ENCODE measurements at regions not wholly inside any gene's neighbourhood (a gene's known extent, or its start where the extent isn't known, plus 50 kb on each side); places are given as distances from the start of the nearest gene placed in this dataset.

GRCh38 chr7:125661006-125661405 lies 731.4 kb upstream of the POT1 start:
- no peak overlapping the region for H3K9ac ChIP-seq (ENCODE audit: low read depth, low read length)
- H3K4me2 ChIP-seq (ENCODE audit: low read length), result no peak overlapping the region
- H3K9me3 ChIP-seq (replicated peaks; ENCODE audit: low read length), result no peaks in the 10 kb centered on the region
- no peaks in the 10 kb centered on the region for H3K27me3 ChIP-seq (ENCODE audit: control insufficient read depth, insufficient read depth, low read length)
- no peaks in the 10 kb centered on the region for H3K36me3 ChIP-seq (ENCODE audit: insufficient read depth, low read length)
- no peaks in the 10 kb centered on the region for H3K4me1 ChIP-seq (ENCODE audit: control insufficient read depth, insufficient read depth, low read length)
- no peak overlapping the region for H3K4me3 ChIP-seq (ENCODE audit: low read length)

- H3K9me3 ChIP-seq (replicated peaks; ENCODE audit: low read length), result no peaks in the 10 kb centered on the region
- no peaks in the 10 kb centered on the region for H3K27me3 ChIP-seq (ENCODE audit: control insufficient read depth, insufficient read depth, low read length)
- H3K4me3 ChIP-seq (ENCODE audit: low read length), result no peak overlapping the region
- H3K4me2 ChIP-seq (ENCODE audit: low read length), result no peak overlapping the region
- no peak overlapping the region for H3K9ac ChIP-seq (ENCODE audit: low read depth, low read length)
- no peaks in the 10 kb centered on the region for H3K4me1 ChIP-seq (ENCODE audit: control insufficient read depth, insufficient read depth, low read length)
- H3K36me3 ChIP-seq (ENCODE audit: insufficient read depth, low read length), result no peaks in the 10 kb centered on the region
Observed at GRCh38 chr7:125654076-125654475, 724.5 kb upstream of the POT1 start.

GRCh38 chr7:125651823-125652528 lies 722.4 kb upstream of the POT1 start:
- Histone ChIP-seq H3K36me3 (ENCODE audit: insufficient read depth, low read length) (no peaks in the 10 kb centered on the region), H3K4me3 (ENCODE audit: low read length) (no peak overlapping the region), H3K4me1 (ENCODE audit: control insufficient read depth, insufficient read depth, low read length) (no peaks in the 10 kb centered on the region), H3K9me3 (replicated peaks; ENCODE audit: low read length) (no peaks in the 10 kb centered on the region), H3K9ac (ENCODE audit: low read depth, low read length) (no peak overlapping the region), H3K4me2 (ENCODE audit: low read length) (no peak overlapping the region), H3K27me3 (ENCODE audit: control insufficient read depth, insufficient read depth, low read length) (no peaks in the 10 kb centered on the region)

- H3K27me3 ChIP-seq (ENCODE audit: control insufficient read depth, insufficient read depth, low read length), result no peaks in the 10 kb centered on the region
- no peak overlapping the region for H3K4me2 ChIP-seq (ENCODE audit: low read length)
- H3K4me3 ChIP-seq (ENCODE audit: low read length), result no peak overlapping the region
- H3K9me3 ChIP-seq (replicated peaks; ENCODE audit: low read length), result no peaks in the 10 kb centered on the region
- H3K4me1 ChIP-seq (ENCODE audit: control insufficient read depth, insufficient read depth, low read length), result no peaks in the 10 kb centered on the region
- H3K36me3 ChIP-seq (ENCODE audit: insufficient read depth, low read length), result no peaks in the 10 kb centered on the region
- H3K9ac ChIP-seq (ENCODE audit: low read depth, low read length), result no peak overlapping the region
Observed at GRCh38 chr7:125648543-125648942, 718.9 kb upstream of the POT1 start.

GRCh38 chr7:125645770-125646169 lies 716.1 kb upstream of the POT1 start:
- Histone ChIP-seq H3K4me2 (ENCODE audit: low read length) (no peak overlapping the region), H3K36me3 (ENCODE audit: insufficient read depth, low read length) (no peaks in the 10 kb centered on the region), H3K4me3 (ENCODE audit: low read length) (no peak overlapping the region), H3K9ac (ENCODE audit: low read depth, low read length) (no peak overlapping the region), H3K9me3 (replicated peaks; ENCODE audit: low read length) (peaks cover 3% of the 10 kb centered on the region), H3K4me1 (ENCODE audit: control insufficient read depth, insufficient read depth, low read length) (no peaks in the 10 kb centered on the region), H3K27me3 (ENCODE audit: control insufficient read depth, insufficient read depth, low read length) (no peaks in the 10 kb centered on the region)

GRCh38 chr7:125644109-125644508 lies 714.5 kb upstream of the POT1 start:
- Histone ChIP-seq H3K9ac (ENCODE audit: low read depth, low read length) (no peak overlapping the region), H3K4me3 (ENCODE audit: low read length) (no peak overlapping the region), H3K9me3 (replicated peaks; ENCODE audit: low read length) (peaks cover 3% of the 10 kb centered on the region), H3K4me2 (ENCODE audit: low read length) (no peak overlapping the region), H3K36me3 (ENCODE audit: insufficient read depth, low read length) (no peaks in the 10 kb centered on the region), H3K4me1 (ENCODE audit: control insufficient read depth, insufficient read depth, low read length) (no peaks in the 10 kb centered on the region), H3K27me3 (ENCODE audit: control insufficient read depth, insufficient read depth, low read length) (no peaks in the 10 kb centered on the region)

GRCh38 chr7:125643302-125643701 lies 713.7 kb upstream of the POT1 start:
- Histone ChIP-seq H3K4me1 (ENCODE audit: control insufficient read depth, insufficient read depth, low read length) (no peaks in the 10 kb centered on the region), H3K4me3 (ENCODE audit: low read length) (no peak overlapping the region), H3K27me3 (ENCODE audit: control insufficient read depth, insufficient read depth, low read length) (no peaks in the 10 kb centered on the region), H3K4me2 (ENCODE audit: low read length) (no peak overlapping the region), H3K36me3 (ENCODE audit: insufficient read depth, low read length) (no peaks in the 10 kb centered on the region), H3K9ac (ENCODE audit: low read depth, low read length) (no peak overlapping the region), H3K9me3 (replicated peaks; ENCODE audit: low read length) (peaks cover 3% of the 10 kb centered on the region)

- Histone ChIP-seq H3K36me3 (ENCODE audit: insufficient read depth, low read length) (no peaks in the 10 kb centered on the region), H3K4me3 (ENCODE audit: low read length) (no peak overlapping the region), H3K4me1 (ENCODE audit: control insufficient read depth, insufficient read depth, low read length) (no peaks in the 10 kb centered on the region), H3K9me3 (replicated peaks; ENCODE audit: low read length) (peaks cover 3% of the 10 kb centered on the region), H3K4me2 (ENCODE audit: low read length) (no peak overlapping the region), H3K27me3 (ENCODE audit: control insufficient read depth, insufficient read depth, low read length) (no peaks in the 10 kb centered on the region), H3K9ac (ENCODE audit: low read depth, low read length) (no peak overlapping the region)
Observed at GRCh38 chr7:125641884-125642283, 712.3 kb upstream of the POT1 start.

- Histone ChIP-seq H3K9me3 (replicated peaks; ENCODE audit: low read length) (no peaks in the 10 kb centered on the region), H3K4me2 (ENCODE audit: low read length) (no peak overlapping the region), H3K4me3 (ENCODE audit: low read length) (no peak overlapping the region), H3K36me3 (ENCODE audit: insufficient read depth, low read length) (no peaks in the 10 kb centered on the region), H3K4me1 (ENCODE audit: control insufficient read depth, insufficient read depth, low read length) (no peaks in the 10 kb centered on the region), H3K9ac (ENCODE audit: low read depth, low read length) (no peak overlapping the region), H3K27me3 (ENCODE audit: control insufficient read depth, insufficient read depth, low read length) (no peaks in the 10 kb centered on the region)
Observed at GRCh38 chr7:125636320-125636962, 706.8 kb upstream of the POT1 start.

GRCh38 chr7:125618516-125618915 lies 688.9 kb upstream of the POT1 start:
- no peaks in the 10 kb centered on the region for H3K27me3 ChIP-seq (ENCODE audit: control insufficient read depth, insufficient read depth, low read length)
- H3K4me2 ChIP-seq (ENCODE audit: low read length), result no peak overlapping the region
- no peak overlapping the region for H3K4me3 ChIP-seq (ENCODE audit: low read length)
- H3K4me1 ChIP-seq (ENCODE audit: control insufficient read depth, insufficient read depth, low read length), result no peaks in the 10 kb centered on the region
- H3K9ac ChIP-seq (ENCODE audit: low read depth, low read length), result no peak overlapping the region
- no peaks in the 10 kb centered on the region for H3K36me3 ChIP-seq (ENCODE audit: insufficient read depth, low read length)
- H3K9me3 ChIP-seq (replicated peaks; ENCODE audit: low read length), result peaks cover 8% of the 10 kb centered on the region

GRCh38 chr7:125611582-125611981 lies 682.0 kb upstream of the POT1 start:
- no peaks in the 10 kb centered on the region for H3K36me3 ChIP-seq (ENCODE audit: insufficient read depth, low read length)
- no peak overlapping the region for H3K4me3 ChIP-seq (ENCODE audit: low read length)

GRCh38 chr7:125606671-125607070 lies 677.0 kb upstream of the POT1 start:
- Histone ChIP-seq H3K27me3 (ENCODE audit: control insufficient read depth, insufficient read depth, low read length) (no peaks in the 10 kb centered on the region), H3K9ac (ENCODE audit: low read depth, low read length) (no peak overlapping the region), H3K9me3 (replicated peaks; ENCODE audit: low read length) (no peaks in the 10 kb centered on the region), H3K4me2 (ENCODE audit: low read length) (no peak overlapping the region), H3K36me3 (ENCODE audit: insufficient read depth, low read length) (no peaks in the 10 kb centered on the region), H3K4me1 (ENCODE audit: control insufficient read depth, insufficient read depth, low read length) (no peaks in the 10 kb centered on the region), H3K4me3 (ENCODE audit: low read length) (no peak overlapping the region)

More at GRCh38 chr7:125611582-125611981, 682.0 kb upstream of the POT1 start:
- peaks cover 7% of the 10 kb centered on the region for H3K9me3 ChIP-seq (replicated peaks; ENCODE audit: low read length)
- no peaks in the 10 kb centered on the region for H3K4me1 ChIP-seq (ENCODE audit: control insufficient read depth, insufficient read depth, low read length)
- no peaks in the 10 kb centered on the region for H3K27me3 ChIP-seq (ENCODE audit: control insufficient read depth, insufficient read depth, low read length)
- no peak overlapping the region for H3K9ac ChIP-seq (ENCODE audit: low read depth, low read length)
- no peak overlapping the region for H3K4me2 ChIP-seq (ENCODE audit: low read length)

Data from skeletal muscle satellite cell (primary cell).